ENCODE measurements at regions not wholly inside any gene's neighbourhood (a gene's known extent, or its start where the extent isn't known, plus 50 kb on each side); places are given as distances from the start of the nearest gene placed in this dataset.

DNA sequence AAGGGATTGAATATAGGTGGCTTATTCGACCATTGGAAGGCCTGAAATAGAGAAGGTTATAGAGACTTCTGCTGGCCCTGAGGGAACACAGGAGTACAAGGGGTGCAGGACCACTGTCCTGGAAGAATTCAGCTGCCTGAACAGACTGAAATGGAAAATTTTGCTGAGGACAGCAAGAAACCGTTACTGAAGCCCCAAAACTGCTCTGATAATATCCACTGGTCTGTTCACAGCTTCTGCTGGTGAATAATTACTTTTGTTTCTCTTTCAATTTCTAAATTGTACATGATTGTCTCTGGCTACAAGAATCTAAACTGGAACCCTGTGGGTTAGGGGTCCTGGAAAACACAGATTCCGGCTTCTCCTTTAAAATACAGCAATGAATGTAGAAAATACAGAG is 218.5 kb upstream of the CDH12 start:
- peak; percentile 5 for DNase-seq (ENCODE audit: low spot score)
- TF ChIP-seq, protein P1, sequence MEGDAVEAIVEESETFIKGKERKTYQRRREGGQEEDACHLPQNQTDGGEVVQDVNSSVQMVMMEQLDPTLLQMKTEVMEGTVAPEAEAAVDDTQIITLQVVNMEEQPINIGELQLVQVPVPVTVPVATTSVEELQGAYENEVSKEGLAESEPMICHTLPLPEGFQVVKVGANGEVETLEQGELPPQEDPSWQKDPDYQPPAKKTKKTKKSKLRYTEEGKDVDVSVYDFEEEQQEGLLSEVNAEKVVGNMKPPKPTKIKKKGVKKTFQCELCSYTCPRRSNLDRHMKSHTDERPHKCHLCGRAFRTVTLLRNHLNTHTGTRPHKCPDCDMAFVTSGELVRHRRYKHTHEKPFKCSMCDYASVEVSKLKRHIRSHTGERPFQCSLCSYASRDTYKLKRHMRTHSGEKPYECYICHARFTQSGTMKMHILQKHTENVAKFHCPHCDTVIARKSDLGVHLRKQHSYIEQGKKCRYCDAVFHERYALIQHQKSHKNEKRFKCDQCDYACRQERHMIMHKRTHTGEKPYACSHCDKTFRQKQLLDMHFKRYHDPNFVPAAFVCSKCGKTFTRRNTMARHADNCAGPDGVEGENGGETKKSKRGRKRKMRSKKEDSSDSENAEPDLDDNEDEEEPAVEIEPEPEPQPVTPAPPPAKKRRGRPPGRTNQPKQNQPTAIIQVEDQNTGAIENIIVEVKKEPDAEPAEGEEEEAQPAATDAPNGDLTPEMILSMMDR (IDR thresholded peaks at IDR 0.05; ENCODE audit: extremely low read depth, missing control alignments) = no peak

GRCh38 chr5:23064710-23065109 is 211.6 kb upstream of the CDH12 start:
- DNase-seq (ENCODE audit: low spot score) = no peak
- TF ChIP-seq, protein P1 (IDR thresholded peaks at IDR 0.05; ENCODE audit: extremely low read depth, missing control alignments) = no peak

DNA sequence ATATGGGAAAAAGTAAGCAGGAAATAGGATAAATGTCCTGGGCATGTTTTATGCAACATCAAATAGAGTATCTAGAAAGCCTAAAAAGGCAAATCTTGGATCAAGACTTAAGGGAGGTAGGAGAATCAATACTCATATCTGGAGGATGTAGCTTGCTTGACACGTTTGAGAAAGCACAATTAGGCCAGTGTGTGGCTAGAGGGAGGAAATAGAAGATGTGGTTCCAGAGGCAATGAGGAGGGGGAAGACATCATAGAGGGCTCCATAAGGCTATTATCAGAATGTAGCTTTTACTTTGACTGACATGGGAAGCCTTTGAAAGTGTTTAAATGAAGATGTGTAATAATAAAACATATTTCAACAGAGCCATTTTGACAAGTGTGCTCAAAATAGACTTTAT is 200.7 kb upstream of the CDH12 start:
- TF ChIP-seq, protein P1 (IDR thresholded peaks at IDR 0.05; ENCODE audit: extremely low read depth, missing control alignments) = no peak
- no peak for DNase-seq (ENCODE audit: low spot score)

- TF ChIP-seq, protein P1 (IDR thresholded peaks at IDR 0.05; ENCODE audit: extremely low read depth, missing control alignments) = no peak
- no peak for DNase-seq (ENCODE audit: low spot score)
Measured at GRCh38 chr5:23042226-23042625, 189.1 kb upstream of the CDH12 start.

DNA sequence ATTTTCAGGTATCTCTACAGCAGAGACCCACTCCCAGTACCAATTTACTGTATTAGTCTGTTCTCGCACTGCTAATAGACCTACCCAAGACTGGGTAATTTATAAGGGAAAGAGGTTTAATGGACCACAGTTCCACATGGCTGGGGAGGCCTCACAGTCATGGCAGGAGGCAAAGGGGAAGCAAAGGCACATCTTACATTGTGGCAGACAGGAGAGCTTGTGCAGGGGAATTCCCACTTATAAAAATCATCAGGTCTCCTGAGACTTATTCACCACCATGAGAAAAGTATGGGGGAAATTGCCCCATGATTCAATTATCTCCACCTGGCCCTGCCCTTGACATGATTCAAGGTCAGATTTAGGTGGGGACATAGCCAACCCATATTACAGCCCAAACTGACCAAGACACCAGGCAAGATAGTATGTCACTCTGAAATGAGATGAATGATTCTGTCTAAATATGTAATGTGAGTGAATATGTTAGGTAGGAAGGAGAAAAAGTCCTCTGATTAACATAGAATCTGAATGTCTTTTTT is 182.5 kb upstream of the CDH12 start:
- no peak for DNase-seq (ENCODE audit: low spot score)
- TF ChIP-seq, protein P1 (IDR thresholded peaks at IDR 0.05; ENCODE audit: extremely low read depth, missing control alignments) = no peak

DNA sequence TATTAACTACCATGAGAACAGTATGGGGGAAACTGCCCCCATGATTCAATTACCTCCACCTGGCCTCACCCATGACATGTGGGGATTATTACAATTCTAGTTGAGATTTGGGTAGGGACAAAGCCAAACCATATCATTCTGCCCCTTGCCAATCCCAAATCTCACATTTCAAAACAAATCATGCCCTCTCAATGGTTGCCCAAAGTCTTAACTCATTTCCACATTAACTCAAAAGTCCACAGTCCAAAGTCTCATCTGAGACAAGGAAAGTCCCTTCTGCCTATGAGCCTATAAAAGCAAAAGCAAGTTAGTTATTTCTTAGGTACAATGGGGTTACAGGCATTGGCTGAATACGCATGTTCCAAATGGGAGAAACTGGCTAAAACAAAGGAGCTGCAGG is 180.7 kb upstream of the CDH12 start:
- DNase-seq (ENCODE audit: low spot score) = no peak
- TF ChIP-seq, protein P1 (IDR thresholded peaks at IDR 0.05; ENCODE audit: extremely low read depth, missing control alignments) = no peak

- TF ChIP-seq, protein P1 (IDR thresholded peaks at IDR 0.05; ENCODE audit: extremely low read depth, missing control alignments) = no peak
- no peak for DNase-seq (ENCODE audit: low spot score)
Measured at GRCh38 chr5:23029290-23029689, 176.1 kb upstream of the CDH12 start.

All from GM20000 (cell line).